Caco-2 (cell line): ENCODE measurements at regions not wholly inside any gene's neighbourhood (a gene's known extent, or its start where the extent isn't known, plus 50 kb on each side); places are given as distances from the start of the nearest gene placed in this dataset.

Experiments
- BruUV-seq: library from RNA; stranded (reverse); fragments of 400-500 nt; replicated peaks from 2 replicates; lab custom pipeline; 2021; lab: Mats Ljungman, UMichigan
- CTCF ChIA-PET: fragments of 300-600 bp; sonication (Branson Sonifier 250); formaldehyde crosslinking; loops from one replicate; lab custom pipeline; 2022; ENCODE audit warnings: antibody characterized with exemption; lab: Charles Lee
- POLR2A ChIA-PET: fragments of 300-600 bp; sonication (Branson Sonifier 250); formaldehyde crosslinking; loops from one replicate; lab custom pipeline; 2022; ENCODE audit warnings: antibody characterized with exemption; lab: Charles Lee
- DNase-seq, 2 experiments: peaks; one replicate each; pipeline versions ENCODE4 v3.0.0 to v3.0.0-alpha.2; 2020 to 2022
- H3K27me3 ChIP-seq: replicated peaks from 2 replicates; pipeline ENCODE4 v1.6.0; 2011; ENCODE audit warnings: low read length; ENCODE audit not compliant: control insufficient read depth, insufficient read depth
- H3K36me3 ChIP-seq: 2 replicates; pipeline ENCODE4 v1.5.1; 2011; ENCODE audit warnings: low read length; ENCODE audit not compliant: control insufficient read depth, insufficient read depth
- H3K4me1 ChIP-seq: fragments of 250-450 bp; sonication (Bioruptor Pico); 2 replicates; pipeline ENCODE4 v1.5.1; 2020; ENCODE audit warnings: mild to moderate bottlenecking
- H3K4me3 ChIP-seq: 2 replicates; pipeline ENCODE4 v1.5.1; 2011; ENCODE audit warnings: low read depth, mild to moderate bottlenecking, control low read depth, low read length
- H3K9me3 ChIP-seq: fragments of 250-450 bp; sonication (Bioruptor Pico); 2 replicates; pipeline ENCODE4 v1.5.1; 2020; ENCODE audit warnings: mild to moderate bottlenecking, moderate library complexity
- H3K27ac Mint-ChIP-seq: one replicate; pipeline ENCODE4 v1.8.0; 2022; ENCODE audit warnings: mixed read lengths; ENCODE audit not compliant: unreplicated experiment
- H3K27me3 Mint-ChIP-seq: one replicate; pipeline ENCODE4 v1.8.0; 2022; ENCODE audit warnings: mixed read lengths; ENCODE audit not compliant: insufficient read depth, unreplicated experiment
- H3K36me3 Mint-ChIP-seq: one replicate; pipeline ENCODE4 v1.8.0; 2022; ENCODE audit warnings: mild to moderate bottlenecking, mixed read lengths; ENCODE audit not compliant: insufficient read depth, unreplicated experiment
- H3K4me1 Mint-ChIP-seq: one replicate; pipeline ENCODE4 v1.8.0; 2022; ENCODE audit warnings: low read depth, mixed read lengths; ENCODE audit not compliant: unreplicated experiment
- H3K4me3 Mint-ChIP-seq: one replicate; pipeline ENCODE4 v1.8.0; 2022; ENCODE audit warnings: mild to moderate bottlenecking, moderate library complexity, mixed read lengths; ENCODE audit not compliant: unreplicated experiment
- H3K9me3 Mint-ChIP-seq: one replicate; pipeline ENCODE4 v1.8.0; 2022; ENCODE audit warnings: mixed read lengths; ENCODE audit not compliant: unreplicated experiment
- intact Hi-C: fragments of 100-400 bp; cut with micrococcal nuclease; formaldehyde crosslinking; loops from one replicate; pipeline ENCODE4 v1.10.0; 2022; ENCODE audit not compliant: unreplicated experiment
- TF ChIP-seq, protein P1 (sequence below), 2 experiments: fragments of 200-600 bp in 1 of 2; IDR thresholded peaks; 1 replicate in 1 of 2; 2 replicates in 1 of 2; pipeline versions ENCODE4 v1.5.1 to v1.8.0; 2011 to 2022; ENCODE audit warnings: antibody characterized with exemption in 1 of 2, control low read depth in 1 of 2, inconsistent platforms in 1 of 2, low read depth in 1 of 2, low read length in 1 of 2, mild to moderate bottlenecking in 1 of 2, moderate library complexity in 1 of 2; ENCODE audit not compliant: insufficient read depth in 1 of 2, severe bottlenecking in 1 of 2, unreplicated experiment in 1 of 2

- H3K27ac Mint-ChIP-seq: peak overlapping the region; percentile 91
- H3K9me3 Mint-ChIP-seq: peaks cover 39% of the 10 kb centered on the region
- peak; percentile 76 to 81 for DNase-seq
- ChIA-PET POLR2A (no interaction called here), CTCF (interaction anchor here (0.9 kb wide), 1 partner anchor 45 kb away, joined by 3 read pairs; no protein-coding TSS in a partner anchor)
- peaks cover 6% of the 10 kb centered on the region for H3K36me3 Mint-ChIP-seq
- BruUV-seq: no TSS peak
- Histone ChIP-seq H3K9me3 (peaks cover 24% of the 10 kb centered on the region), H3K36me3 (no peaks in the 10 kb centered on the region), H3K27me3 (no peaks in the 10 kb centered on the region), H3K4me1 (peaks cover 15% of the 10 kb centered on the region), H3K4me3 (no peak overlapping the region)
- peaks cover 22% of the 10 kb centered on the region for H3K4me1 Mint-ChIP-seq
- TF ChIP-seq, protein P1, sequence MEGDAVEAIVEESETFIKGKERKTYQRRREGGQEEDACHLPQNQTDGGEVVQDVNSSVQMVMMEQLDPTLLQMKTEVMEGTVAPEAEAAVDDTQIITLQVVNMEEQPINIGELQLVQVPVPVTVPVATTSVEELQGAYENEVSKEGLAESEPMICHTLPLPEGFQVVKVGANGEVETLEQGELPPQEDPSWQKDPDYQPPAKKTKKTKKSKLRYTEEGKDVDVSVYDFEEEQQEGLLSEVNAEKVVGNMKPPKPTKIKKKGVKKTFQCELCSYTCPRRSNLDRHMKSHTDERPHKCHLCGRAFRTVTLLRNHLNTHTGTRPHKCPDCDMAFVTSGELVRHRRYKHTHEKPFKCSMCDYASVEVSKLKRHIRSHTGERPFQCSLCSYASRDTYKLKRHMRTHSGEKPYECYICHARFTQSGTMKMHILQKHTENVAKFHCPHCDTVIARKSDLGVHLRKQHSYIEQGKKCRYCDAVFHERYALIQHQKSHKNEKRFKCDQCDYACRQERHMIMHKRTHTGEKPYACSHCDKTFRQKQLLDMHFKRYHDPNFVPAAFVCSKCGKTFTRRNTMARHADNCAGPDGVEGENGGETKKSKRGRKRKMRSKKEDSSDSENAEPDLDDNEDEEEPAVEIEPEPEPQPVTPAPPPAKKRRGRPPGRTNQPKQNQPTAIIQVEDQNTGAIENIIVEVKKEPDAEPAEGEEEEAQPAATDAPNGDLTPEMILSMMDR (IDR thresholded peaks at IDR 0.05; ENCODE audit: insufficient read depth in 1 of 2, low read depth in 1 of 2, low read length in 1 of 2, severe bottlenecking in 1 of 2, unreplicated experiment in 1 of 2): no peak
- H3K27me3 Mint-ChIP-seq: no peaks in the 10 kb centered on the region
- intact Hi-C loops: no loop called here
- peak overlapping the region; percentile 29 for H3K4me3 Mint-ChIP-seq
These were observed 288.7 kb upstream of the CDYL start for GRCh38 chr6:4487538-4487937.

- H3K27me3 Mint-ChIP-seq: no peaks in the 10 kb centered on the region
- intact Hi-C loops: no loop called here
- H3K36me3 Mint-ChIP-seq: peaks cover 6% of the 10 kb centered on the region
- peaks cover 15% of the 10 kb centered on the region for H3K4me1 ChIP-seq
- no peak overlapping the region for H3K4me3 Mint-ChIP-seq
- POLR2A ChIA-PET: no interaction called here
- peaks cover 24% of the 10 kb centered on the region for H3K9me3 ChIP-seq
- no peaks in the 10 kb centered on the region for H3K36me3 ChIP-seq
- H3K27ac Mint-ChIP-seq: peak overlapping the region; percentile 91
- no TSS peak for BruUV-seq
- no peak overlapping the region for H3K4me3 ChIP-seq
- peaks cover 22% of the 10 kb centered on the region for H3K4me1 Mint-ChIP-seq
- no peak for DNase-seq
- CTCF ChIA-PET: interaction anchor here (0.9 kb wide), 1 partner anchor 45 kb away, joined by 3 read pairs; no protein-coding TSS in a partner anchor
- peaks cover 39% of the 10 kb centered on the region for H3K9me3 Mint-ChIP-seq
- TF ChIP-seq, protein P1 (IDR thresholded peaks at IDR 0.05; ENCODE audit: insufficient read depth in 1 of 2, low read depth in 1 of 2, low read length in 1 of 2, severe bottlenecking in 1 of 2, unreplicated experiment in 1 of 2): no peak
- H3K27me3 ChIP-seq: no peaks in the 10 kb centered on the region
These were observed 289.5 kb upstream of the CDYL start for GRCh38 chr6:4486568-4487315.

- DNase-seq: no peak
- no peaks in the 10 kb centered on the region for H3K36me3 ChIP-seq
- H3K36me3 Mint-ChIP-seq: peaks cover 6% of the 10 kb centered on the region
- peaks cover 24% of the 10 kb centered on the region for H3K9me3 ChIP-seq
- intact Hi-C loops: no loop called here
- H3K9me3 Mint-ChIP-seq: peaks cover 36% of the 10 kb centered on the region
- H3K4me3 ChIP-seq: no peak overlapping the region
- no peaks in the 10 kb centered on the region for H3K27me3 ChIP-seq
- TF ChIP-seq, protein P1 (IDR thresholded peaks at IDR 0.05; ENCODE audit: insufficient read depth in 1 of 2, low read depth in 1 of 2, low read length in 1 of 2, severe bottlenecking in 1 of 2, unreplicated experiment in 1 of 2): no peak
- peaks cover 22% of the 10 kb centered on the region for H3K4me1 Mint-ChIP-seq
- BruUV-seq: no TSS peak
- POLR2A ChIA-PET: no interaction called here
- no peak overlapping the region for H3K4me3 Mint-ChIP-seq
- peaks cover 15% of the 10 kb centered on the region for H3K4me1 ChIP-seq
- CTCF ChIA-PET: no interaction called here
- H3K27ac Mint-ChIP-seq: no peak overlapping the region
- H3K27me3 Mint-ChIP-seq: no peaks in the 10 kb centered on the region
These were observed 290.5 kb upstream of the CDYL start for GRCh38 chr6:4485735-4486134.
